NCI-H748 treated with DMSO at 0.1 percent for 48 hours (cell line): ENCODE measurements at regions not wholly inside any gene's neighbourhood (a gene's known extent, or its start where the extent isn't known, plus 50 kb on each side); places are given as distances from the start of the nearest gene placed in this dataset.
"Not testable (repeated sequence)": the region's sequence is repeated elsewhere in the genome, so short reads cannot be mapped to it uniquely, and the experiment has no call there.

Experiments
- DNase-seq: peaks from one replicate; lab custom pipeline; 2025; lab: John Stamatoyannopoulos, UW

DNA sequence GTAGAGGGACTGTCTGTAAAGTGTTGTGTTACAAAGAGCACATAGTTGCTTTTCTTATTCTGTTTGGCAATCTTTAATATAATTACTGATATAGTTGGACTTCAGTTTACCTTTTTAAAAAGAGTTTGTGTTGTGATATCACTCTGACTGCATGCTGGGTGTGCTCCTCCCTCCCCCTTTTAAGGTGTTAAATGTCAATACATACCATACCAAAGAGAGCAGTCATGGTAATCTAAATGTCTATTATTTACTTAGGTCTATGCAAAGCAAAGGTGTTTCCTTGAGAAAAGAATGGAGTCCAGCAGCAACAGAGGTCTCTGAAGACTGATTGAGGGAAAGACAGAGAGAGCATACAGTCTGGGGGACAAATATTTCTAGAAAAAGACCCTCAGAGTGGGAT is 275.1 kb upstream of the NRP1 start:
- DNase-seq = no peak

DNA sequence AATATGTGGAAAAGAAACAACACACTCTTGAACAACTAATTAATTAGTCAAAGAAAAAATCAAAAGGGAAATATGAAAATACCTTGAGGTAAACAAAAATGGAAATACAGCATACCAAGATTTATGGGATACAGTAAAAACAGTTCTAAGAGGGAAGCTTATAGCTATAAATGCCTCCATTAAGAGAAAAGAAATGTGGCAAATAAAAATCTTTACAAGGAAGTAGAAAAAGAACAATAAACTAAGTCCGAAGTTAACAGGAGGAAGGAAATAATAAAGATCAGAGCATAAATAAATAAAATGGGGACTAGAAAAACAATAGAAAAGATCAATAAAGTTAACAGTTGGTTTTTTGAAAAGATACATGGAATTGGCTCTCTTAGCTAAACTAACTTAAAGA is 267.8 kb upstream of the NRP1 start:
- no peak for DNase-seq

DNA sequence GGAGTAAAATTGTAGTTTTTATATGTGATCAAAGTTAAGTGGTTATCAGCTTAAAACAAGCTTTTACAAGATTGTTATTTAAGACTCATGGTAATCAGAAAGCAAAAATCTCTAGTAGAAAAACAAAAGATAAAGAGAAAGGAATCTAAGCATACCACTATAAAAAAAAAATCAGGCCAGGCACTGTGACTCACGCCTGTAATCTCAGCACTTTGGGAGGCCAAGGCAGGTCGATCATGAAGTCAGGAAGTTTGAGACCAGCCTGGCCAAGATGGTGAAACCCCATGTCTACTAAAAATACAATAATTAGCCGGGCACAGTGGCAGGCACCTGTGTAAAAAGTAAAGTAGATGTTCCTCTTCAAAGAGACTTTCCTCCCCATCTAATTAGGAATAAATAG is 265.9 kb upstream of the NRP1 start:
- DNase-seq = no peak

DNA sequence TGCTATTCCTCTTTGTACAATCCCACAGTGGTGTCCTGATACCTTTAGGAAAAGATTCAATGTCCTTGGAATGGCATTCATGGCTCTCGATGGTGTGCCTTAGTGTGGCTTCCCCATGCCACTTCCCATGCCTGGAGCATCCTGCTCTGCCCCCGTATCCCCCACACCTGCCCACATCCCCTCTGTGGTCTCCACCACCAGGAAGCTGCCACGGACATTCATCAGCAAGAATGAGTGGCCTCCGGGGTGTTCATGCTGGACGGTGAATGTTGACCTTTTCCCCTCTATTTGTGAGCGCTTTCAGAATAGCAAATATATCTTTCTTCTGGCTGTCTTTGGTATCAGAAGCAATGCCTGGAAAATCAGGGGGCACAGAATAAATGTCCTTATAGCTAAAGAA is 262.0 kb upstream of the NRP1 start:
- no peak for DNase-seq

DNA sequence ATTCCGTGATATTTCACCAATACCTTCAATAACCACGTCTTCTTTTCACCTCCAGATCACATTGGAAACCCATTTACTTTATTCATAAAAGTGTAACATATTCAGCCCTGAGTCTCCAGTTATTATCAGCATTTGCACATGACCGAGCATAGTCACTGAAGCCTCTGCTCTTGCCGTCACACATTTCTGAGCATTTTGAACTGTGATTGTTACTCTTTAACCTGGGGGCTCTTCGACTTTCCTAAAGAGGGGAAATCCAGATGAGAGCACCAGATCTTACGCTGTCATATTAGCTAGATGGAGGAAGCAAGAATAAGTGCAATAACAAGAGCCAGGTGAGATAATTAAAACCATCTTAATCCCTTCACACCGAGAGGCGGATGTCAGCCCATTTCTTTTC is 260.0 kb upstream of the NRP1 start:
- no peak for DNase-seq

DNA sequence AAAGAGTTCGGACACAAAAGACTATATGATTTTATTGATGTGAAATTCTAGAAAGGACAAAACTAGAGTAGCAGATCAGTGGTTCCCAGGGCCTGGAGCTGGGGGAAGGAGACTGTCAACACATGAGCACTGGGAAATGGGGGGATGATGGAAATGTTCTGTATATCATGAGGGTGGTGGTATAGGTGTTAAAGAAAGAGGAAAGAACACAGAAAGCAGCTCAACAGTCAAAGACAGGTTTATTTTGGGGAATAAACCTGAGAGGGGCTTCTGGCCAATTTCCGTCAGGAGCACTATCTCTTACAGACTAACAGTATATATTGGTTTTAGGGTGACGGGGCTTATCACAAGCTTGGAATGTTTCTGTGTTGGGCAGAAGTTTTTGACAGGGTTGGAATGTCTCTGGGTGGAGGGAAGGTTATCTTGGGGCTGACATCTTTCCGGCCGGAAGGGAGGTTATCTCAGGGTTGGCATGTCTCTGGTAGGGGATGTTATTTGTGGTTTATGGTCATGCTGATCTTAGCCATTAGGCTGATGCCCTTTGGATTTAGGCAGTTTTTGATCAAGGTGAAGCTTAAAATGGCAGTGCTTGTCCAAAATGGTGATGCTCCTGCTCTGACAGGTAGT is 254.6 kb upstream of the NRP1 start:
- DNase-seq = no peak

DNA sequence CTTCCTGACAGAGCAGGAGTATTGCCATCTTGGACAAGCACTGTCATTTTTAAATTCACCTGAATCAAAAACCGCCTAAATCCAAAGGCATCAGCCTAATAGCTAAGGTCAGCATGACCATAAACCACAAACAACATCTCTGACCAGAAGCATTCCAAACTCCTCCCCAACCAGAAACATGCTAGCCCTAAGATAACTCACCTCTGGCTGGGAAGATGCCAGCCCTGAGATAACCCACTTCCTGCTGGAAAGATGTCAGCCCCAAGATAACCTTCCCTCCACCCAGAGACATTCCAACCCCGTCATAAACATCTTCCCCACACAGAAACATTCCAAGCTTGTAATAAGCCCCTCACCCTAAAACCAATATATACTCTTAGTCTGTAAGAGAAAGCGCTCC is 250.1 kb upstream of the NRP1 start:
- DNase-seq = not testable (repeated sequence)

DNA sequence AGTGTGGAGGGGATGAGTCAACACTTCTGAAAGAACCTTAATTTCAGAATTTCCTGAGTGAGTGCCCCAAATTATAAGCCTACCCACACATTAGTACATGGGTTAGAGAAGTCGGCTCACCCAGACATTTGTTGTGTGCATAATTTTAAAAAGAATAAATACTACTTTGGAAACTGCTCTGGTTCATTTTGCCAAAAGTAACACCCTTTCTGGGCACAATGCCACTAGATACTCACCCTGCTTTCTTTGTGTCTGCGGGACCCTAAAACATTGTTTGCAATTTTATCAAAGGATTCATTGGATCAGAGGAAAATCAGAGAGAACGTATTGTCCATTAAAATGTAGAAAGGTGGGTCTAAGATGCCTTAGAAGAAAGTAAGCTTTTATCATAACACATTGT is 245.5 kb upstream of the NRP1 start:
- no peak for DNase-seq

DNA sequence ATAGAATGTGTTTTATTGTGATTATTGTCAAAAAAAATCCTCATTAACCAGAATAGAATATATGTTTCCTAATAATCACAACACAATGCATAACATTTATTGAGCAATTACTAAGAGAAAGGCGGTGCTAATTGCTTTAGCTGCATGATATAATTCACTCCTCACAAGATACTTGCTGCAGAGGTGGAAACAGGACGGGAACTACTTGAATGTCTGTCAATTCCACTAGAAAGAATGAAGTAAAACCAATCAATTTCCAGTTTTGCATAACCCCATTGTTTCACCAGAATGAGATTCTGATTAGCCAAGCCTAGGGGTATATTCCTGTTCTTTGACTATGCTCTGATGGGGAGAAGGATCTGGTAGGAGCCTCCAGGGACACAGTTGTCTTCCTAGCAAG is 239.1 kb upstream of the NRP1 start:
- DNase-seq = no peak

DNA sequence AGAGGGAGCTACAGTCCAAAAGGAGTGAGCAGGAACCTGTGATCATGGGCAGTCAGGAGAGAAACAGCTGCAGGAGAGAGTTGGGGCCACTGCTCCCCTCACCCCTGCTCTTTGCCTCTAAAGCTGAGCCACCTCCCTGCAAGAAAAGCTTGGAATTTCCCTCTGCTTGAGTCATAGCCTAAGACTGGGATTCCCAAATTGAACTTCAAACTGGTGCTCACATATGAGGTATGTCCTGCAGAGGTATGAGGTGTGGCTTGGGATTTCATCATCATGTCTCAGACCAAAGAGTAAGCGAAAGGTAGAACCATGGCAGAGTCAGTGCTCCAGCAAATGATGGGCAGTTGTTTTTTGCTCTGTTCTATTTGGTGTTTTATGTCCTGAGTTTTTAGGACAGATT is 237.1 kb upstream of the NRP1 start:
- DNase-seq = no peak

DNA sequence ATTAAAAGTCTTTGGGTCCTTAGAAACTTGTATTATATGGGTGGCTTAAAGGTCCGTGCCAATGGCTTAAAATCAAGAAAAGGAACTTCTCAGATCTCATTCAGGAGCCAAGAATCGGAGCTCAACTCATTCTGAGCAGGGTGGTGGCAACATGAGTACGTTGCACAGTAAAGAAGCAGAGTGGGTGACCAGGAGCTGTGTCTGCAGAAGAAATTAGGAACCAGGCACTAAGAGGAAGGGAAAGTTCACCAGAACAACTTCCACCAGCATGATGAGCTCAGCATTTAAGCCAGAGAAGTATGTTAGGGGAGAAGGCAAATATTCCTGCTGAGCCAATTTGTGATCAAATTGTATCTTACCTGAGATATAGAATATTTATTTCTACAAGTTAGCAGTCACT is 236.0 kb upstream of the NRP1 start:
- DNase-seq = no peak

DNA sequence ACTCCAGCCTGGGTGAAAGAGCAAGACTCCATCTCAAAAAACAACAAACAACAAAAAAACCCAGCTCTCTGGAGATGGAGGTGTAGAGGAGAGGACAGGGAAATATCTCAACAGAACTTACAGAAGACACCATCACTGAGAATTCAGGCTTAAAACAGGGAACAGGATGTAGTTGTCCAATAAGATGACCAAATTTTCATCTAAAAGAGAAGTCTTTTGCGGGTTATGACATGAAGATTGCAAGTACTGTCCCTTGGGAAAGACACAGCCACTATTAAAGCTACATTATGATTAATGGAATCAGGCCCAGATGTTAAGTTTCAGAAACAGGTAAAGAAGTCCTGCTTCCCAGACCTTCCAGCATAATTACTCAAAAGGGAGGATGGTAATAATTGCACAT is 235.2 kb upstream of the NRP1 start:
- no peak for DNase-seq

DNA sequence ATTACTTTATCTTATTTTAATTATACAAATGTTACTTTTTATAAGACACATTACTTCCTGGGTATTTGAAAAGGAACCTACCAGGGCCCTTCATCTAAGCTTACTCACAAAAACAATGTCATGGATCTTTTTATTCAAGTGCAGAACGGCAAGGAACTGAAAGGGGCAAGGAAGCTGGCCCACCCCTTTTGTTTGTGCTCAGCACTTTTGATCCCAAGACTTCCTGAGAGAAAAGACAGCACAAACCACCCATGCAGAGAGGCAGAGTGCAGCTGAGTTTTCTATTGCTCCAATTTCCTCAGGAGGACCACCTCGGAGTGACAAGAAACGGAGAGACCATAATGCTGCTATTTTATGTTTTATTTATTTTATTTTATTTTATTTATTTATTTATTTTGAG is 232.0 kb upstream of the NRP1 start:
- DNase-seq = no peak

DNA sequence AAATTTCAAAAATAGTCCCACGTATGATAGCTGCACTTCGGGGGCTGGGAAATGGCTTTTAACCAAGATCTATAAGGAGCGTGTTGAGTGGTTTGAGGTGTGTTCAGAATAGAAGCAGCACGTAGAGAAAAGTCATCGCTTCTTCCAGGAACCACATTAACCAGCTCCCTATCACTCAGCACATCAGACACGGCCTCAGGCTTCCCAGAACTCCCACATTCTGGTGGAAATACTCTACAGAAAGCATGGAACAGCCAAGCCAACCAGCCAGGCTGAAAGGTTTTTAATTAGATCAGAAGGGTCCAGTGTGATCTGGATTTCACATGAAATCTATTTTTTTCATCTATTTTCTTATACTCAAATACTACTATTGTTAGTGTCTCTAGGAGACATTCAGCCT is 231.5 kb upstream of the NRP1 start:
- no peak for DNase-seq

DNA sequence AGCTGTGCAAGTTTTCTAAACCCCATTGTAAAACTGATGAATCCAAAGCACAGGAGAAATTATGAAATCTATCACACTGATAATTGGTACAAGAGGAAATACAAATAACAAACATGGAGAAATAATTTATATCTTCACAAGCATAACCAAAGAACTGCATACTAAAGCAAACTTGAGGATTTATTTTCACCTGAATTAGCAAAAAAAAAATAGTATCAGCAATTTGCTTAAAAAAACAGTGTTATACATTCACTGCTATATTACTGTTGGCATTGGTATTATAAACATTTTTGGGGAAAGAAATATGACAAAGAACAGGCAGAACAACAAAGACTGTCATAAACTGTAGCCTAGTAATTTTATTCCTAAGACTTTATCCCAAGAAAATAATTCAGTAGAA is 230.8 kb upstream of the NRP1 start:
- DNase-seq = no peak

DNA sequence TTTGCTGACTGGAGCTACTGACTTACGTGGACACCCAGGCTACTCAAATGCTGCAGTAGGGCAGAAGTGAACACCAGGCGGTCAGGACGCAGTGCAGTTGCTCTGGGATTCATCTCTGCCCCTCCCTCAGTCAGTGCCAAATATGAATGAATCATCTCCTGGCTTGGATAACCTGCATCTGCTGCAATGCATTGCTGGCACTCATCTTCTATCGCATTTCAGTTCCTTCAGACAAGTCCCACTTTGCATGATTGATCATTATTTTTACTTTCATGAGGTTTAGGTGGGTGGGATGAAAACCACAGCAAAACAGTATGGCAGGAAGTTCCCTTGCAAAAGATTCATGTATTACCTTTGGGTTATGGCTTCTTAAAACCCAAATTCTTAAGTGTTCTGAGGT is 224.6 kb upstream of the NRP1 start:
- DNase-seq = no peak

DNA sequence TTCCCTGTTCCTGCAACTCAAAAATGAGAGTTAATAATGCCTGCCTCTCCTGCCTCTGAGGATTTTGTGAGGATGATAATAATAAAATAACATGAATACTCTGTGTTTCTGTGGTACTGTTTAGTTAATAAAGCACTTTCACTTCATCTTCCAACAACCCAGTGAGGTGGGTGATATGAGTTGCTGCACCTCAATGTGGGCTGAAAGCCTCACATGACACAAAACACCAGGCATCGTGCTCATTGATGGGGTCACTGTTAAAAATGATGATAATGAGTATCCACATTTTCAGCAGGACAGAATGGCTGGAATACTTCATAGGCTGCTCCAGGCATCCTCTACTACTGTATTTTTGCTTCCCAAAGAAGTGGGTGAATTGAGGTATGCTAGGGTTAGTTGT is 222.8 kb upstream of the NRP1 start:
- DNase-seq = no peak

DNA sequence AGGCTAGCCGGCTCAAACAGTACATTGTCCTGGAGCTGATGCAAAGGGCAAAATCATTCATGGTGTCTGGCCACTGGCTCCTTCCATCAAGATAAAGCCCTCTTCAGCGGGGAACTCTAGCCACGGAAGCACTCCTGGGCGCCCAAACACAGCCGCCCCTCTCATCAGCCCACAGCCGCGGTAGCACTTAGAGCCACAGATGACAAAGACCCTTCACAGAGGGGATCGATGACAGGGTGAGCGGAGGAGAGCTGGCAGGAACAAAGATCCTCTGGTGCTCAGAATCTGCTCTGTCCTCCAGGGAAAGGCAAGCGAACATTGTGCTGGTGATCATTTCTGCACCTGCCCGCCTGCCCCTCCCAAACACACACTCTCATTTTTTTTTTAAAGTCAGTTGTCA is 222.2 kb upstream of the NRP1 start:
- no peak for DNase-seq

DNA sequence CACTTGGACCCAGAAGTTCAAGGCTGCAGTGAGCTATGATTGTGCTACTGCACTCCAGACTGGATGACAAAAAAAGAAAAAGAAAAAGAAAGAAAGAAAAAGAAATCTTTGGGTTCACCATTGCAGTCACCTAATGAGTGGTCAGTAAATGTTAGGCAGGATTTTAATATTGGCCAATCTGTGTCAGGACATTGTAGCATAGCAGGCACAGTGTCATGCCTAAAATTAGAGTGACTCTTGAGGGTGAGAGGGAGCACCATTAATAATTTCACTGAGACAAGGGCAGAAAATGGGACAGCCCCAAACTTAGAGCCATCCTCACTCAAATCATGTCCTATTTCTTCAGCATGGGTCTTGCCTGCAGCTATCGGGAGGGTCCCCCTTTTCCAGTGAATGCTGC is 221.6 kb upstream of the NRP1 start:
- no peak for DNase-seq

DNA sequence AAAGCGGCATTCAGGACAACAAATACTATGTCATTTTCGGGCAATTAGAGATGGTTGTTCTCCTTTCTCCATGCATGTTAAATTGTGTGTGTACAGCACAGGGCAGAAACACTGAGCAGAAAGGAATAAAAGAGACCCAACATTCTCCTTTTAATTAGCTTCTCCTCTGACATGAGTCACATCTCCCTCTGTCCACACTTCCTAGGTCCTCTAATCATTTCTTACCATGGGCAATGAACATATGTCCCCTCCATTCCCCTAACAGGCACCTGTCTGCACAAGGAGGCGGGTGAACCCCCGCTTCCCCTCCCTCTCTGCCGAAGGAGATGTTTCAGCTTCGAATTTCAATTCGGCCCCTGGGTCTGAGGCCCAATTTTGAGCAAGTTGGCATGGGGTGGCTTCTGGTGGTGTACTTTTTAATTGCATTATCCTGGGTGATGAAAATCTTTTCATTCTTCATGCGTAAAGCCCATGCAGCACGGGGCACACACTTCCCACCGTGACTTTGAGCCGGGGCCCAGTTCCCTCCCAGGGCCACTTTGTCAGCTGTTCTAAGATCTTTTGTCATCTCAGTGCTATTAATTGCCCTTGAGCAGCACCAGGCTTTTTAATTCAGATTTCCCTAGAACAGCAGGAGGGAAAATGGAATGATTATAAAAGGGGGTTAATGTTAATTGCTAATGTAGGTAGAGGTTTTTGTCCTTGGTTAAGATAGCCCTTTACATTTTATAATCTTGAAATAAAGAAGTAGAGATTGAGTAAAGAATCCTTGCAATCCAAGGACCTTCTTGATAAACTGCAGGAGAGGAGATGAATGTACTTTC is 219.5 kb upstream of the NRP1 start:
- no peak for DNase-seq

DNA sequence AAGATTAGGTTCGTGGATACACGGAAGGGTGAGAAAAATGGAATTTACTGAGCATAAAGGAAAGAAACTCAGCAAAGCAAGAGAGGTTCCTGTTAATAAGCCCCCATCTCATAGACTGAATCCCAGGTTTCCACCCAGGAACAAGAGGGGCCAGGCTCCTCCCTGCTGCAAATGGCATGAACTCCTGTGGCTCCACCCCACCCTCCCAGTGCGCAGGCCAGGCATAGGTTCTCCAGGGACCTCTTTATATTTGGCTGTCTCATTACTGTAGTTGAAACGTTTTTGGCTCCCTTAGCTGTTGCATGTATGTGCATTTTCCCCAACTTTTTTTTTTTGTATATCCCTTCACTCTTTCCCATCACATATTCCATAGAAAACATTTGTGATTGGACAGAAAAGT is 217.8 kb upstream of the NRP1 start:
- DNase-seq = no peak

DNA sequence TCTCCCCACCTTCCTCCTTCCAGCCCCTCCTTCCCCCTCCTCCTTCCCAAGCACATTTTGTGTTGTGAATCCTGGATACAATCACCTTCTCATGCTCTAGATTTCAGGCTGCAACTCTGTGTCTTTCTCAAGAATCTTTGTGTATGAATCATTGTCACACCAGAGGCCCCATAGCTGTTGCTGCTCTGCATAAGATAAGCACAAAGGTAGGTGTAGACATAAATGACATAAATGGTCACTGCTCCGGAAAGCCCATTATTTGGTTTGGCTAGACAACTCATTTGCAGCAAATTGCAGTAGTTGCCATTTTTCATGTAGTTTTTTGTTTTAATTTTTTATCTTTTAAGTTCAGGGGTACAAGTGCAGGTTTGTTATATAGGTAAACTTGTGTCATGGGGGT is 216.3 kb upstream of the NRP1 start:
- DNase-seq = no peak

DNA sequence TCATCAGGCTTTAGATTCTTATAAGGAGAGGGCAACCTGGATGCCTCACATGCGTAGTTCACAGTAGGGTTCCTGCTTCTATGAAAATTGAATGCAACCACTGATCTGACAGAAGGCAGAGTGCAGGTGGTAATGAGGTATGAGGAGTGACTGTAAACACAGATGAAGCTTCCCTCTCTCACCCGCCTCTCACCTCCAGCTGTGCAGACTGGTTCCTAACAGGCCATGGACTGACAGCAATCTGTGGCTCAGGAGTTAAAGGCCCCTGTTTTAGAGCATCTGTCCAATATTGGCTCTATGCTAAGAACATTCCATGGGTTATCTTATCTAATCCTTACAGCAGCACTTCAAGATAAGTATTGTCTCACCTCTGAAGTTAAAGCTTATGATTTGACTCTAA is 213.5 kb upstream of the NRP1 start:
- DNase-seq = peak; percentile 36

DNA sequence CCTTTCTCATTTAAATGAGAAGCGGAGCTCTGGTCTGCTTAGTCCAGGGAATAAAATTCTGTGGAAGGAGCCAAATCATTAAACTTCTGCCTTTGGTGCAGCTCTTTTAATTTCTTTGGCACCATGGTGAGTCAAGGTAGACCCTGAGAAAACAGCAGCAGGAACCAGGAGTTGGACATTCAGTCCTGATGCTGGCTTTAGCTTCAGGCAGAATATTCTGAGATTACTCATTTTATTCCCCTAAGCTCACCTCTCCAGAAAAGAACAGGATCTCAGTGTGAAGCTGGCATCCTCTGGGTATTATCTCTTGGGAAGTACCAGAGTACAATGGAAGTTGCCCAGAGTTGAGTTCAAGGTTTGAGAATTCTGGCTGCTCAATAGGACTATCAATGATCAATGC is 211.6 kb upstream of the NRP1 start:
- no peak for DNase-seq
